A673 (cell line): ENCODE measurements at regions not wholly inside any gene's neighbourhood (a gene's known extent, or its start where the extent isn't known, plus 50 kb on each side); places are given as distances from the start of the nearest gene placed in this dataset.

ENCODE experiments used
- EZH2 ChIP-seq: fragments of 200-600 bp; sonication (generic); IDR thresholded peaks from 2 replicates; pipeline ENCODE4 v1.6.1; 2017; ENCODE audit warnings: borderline replicate concordance, low read depth, mild to moderate bottlenecking, mixed read lengths, antibody characterized with exemption, low read length; ENCODE audit not compliant: poor library complexity, severe bottlenecking
- TF ChIP-seq, protein P1 (sequence below): fragments of 300-800, 200-600 bp; sonication (generic); conservative IDR thresholded peaks from 2 replicates; pipeline ENCODE4 v1.5.1; 2017; ENCODE audit warnings: low read depth, mild to moderate bottlenecking, antibody characterized with exemption, low read length, moderate library complexity, mixed read lengths

DNA sequence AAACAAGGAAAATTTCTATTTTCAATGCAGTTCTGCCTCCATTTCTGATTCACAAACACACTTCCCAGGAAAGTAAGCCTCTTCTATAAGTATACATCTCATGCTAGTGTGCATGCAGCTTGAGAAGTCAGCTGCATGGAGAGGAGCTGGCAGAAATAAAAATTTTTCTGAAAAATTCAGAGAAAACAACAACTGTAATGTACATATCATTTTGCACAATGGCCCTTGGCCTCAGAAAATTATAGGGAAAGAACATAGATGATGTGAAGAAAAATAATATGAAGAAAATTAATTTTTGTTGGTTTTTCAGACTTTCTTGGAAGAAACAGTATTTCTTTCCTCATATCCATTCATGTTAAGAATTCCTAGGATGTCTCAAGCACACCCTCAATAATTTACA lies 277.8 kb upstream of the ADRA1B start:
- TF ChIP-seq, protein P1, sequence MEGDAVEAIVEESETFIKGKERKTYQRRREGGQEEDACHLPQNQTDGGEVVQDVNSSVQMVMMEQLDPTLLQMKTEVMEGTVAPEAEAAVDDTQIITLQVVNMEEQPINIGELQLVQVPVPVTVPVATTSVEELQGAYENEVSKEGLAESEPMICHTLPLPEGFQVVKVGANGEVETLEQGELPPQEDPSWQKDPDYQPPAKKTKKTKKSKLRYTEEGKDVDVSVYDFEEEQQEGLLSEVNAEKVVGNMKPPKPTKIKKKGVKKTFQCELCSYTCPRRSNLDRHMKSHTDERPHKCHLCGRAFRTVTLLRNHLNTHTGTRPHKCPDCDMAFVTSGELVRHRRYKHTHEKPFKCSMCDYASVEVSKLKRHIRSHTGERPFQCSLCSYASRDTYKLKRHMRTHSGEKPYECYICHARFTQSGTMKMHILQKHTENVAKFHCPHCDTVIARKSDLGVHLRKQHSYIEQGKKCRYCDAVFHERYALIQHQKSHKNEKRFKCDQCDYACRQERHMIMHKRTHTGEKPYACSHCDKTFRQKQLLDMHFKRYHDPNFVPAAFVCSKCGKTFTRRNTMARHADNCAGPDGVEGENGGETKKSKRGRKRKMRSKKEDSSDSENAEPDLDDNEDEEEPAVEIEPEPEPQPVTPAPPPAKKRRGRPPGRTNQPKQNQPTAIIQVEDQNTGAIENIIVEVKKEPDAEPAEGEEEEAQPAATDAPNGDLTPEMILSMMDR: no peak
- TF ChIP-seq EZH2: no peak
